T-helper 2 cell treated with Interferon-gamma antibody and Interleukin-4, amounts not matched to agents 100 ng/mL and 5 ng/mL, for 36 hours (primary cell): ENCODE measurements at regions not wholly inside any gene's neighbourhood (a gene's known extent, or its start where the extent isn't known, plus 50 kb on each side); places are given as distances from the start of the nearest gene placed in this dataset.
"Not testable (repeated sequence)": the region's sequence is repeated elsewhere in the genome, so short reads cannot be mapped to it uniquely, and the experiment has no call there.

Experiments used
- intact Hi-C: fragments of 100-400 bp; cut with micrococcal nuclease; formaldehyde crosslinking; loops from one replicate; pipeline ENCODE4 v1.15.1; 2023

- intact Hi-C loops: loop anchor here (10.0 kb wide), 1 partner anchor 245 kb away; no protein-coding TSS in a partner anchor
Observed at GRCh38 chr14:106419376-106419965, 893.1 kb downstream of the TMEM121 start.

- intact Hi-C loops: not testable (repeated sequence)
Observed at GRCh38 chr14:106421431-106422033, 895.1 kb downstream of the TMEM121 start.

GRCh38 chr14:106422066-106422465, 895.7 kb downstream of the TMEM121 start:
- intact Hi-C loops: no loop called here

- intact Hi-C loops: not testable (repeated sequence)
Observed at GRCh38 chr14:106425150-106425549, 898.8 kb downstream of the TMEM121 start.

- intact Hi-C loops: loop anchor here (5.0 kb wide), 1 partner anchor 81 kb away; no protein-coding TSS in a partner anchor
Observed at GRCh38 chr14:106436310-106436905, 910.0 kb downstream of the TMEM121 start.

GRCh38 chr14:106442857-106443256, 916.5 kb downstream of the TMEM121 start:
- intact Hi-C loops: no loop called here

GRCh38 chr14:106455026-106455425, 928.6 kb downstream of the TMEM121 start:
- intact Hi-C loops: no loop called here

GRCh38 chr14:106459971-106460730, 933.8 kb downstream of the TMEM121 start:
- intact Hi-C loops: loop anchor here (1.0 kb wide), 1 partner anchor 58 kb away; no protein-coding TSS in a partner anchor

GRCh38 chr14:106460916-106461315, 934.5 kb downstream of the TMEM121 start:
- intact Hi-C loops: loop anchor here (1.0 kb wide), 1 partner anchor 57 kb away; no protein-coding TSS in a partner anchor

GRCh38 chr14:106466483-106466882, 940.1 kb downstream of the TMEM121 start:
- intact Hi-C loops: not testable (repeated sequence)

GRCh38 chr14:106468869-106469268, 942.5 kb downstream of the TMEM121 start:
- intact Hi-C loops: not testable (repeated sequence)

GRCh38 chr14:106470028-106470427, 943.6 kb downstream of the TMEM121 start:
- intact Hi-C loops: not testable (repeated sequence)

- intact Hi-C loops: not testable (repeated sequence)
Observed at GRCh38 chr14:106474261-106475028, 948.1 kb downstream of the TMEM121 start.

GRCh38 chr14:106475214-106475613, 948.8 kb downstream of the TMEM121 start:
- intact Hi-C loops: not testable (repeated sequence)

GRCh38 chr14:106477600-106477999, 951.2 kb downstream of the TMEM121 start:
- intact Hi-C loops: not testable (repeated sequence)

- intact Hi-C loops: not testable (repeated sequence)
Observed at GRCh38 chr14:106480287-106480686, 953.9 kb downstream of the TMEM121 start.

GRCh38 chr14:106482213-106482612, 955.8 kb downstream of the TMEM121 start:
- intact Hi-C loops: not testable (repeated sequence)

GRCh38 chr14:106487600-106487999, 961.2 kb downstream of the TMEM121 start:
- intact Hi-C loops: no loop called here

- intact Hi-C loops: no loop called here
Observed at GRCh38 chr14:106488291-106488690, 961.9 kb downstream of the TMEM121 start.

GRCh38 chr14:106489112-106489881, 962.9 kb downstream of the TMEM121 start:
- intact Hi-C loops: no loop called here
